GM12878 (cell line): ENCODE measurements at regions not wholly inside any gene's neighbourhood (a gene's known extent, or its start where the extent isn't known, plus 50 kb on each side); places are given as distances from the start of the nearest gene placed in this dataset.
A peak's percentile ranks its signal among the peaks of the same experiment; 100 is the strongest.

Experiments
- ATAC-seq: fragments of 200-7000 bp; cut with Tn5 transposase; 3 replicates; pipeline ENCODE4 v1.9.1; 2020; ENCODE audit warnings: mild to moderate bottlenecking, moderate library complexity
- BruUV-seq: library from RNA; stranded (reverse); fragments of 400-500 nt; replicated peaks from 2 replicates; lab custom pipeline; 2021; lab: Mats Ljungman, UMichigan
- CTCF ChIA-PET: fragments of 300-600 bp; sonication (Branson Sonifier 250); formaldehyde crosslinking; extraction: SDS; loops from one replicate; lab custom pipeline; 2021; ENCODE audit warnings: inconsistent platforms; lab: Yijun Ruan, JAX
- POLR2A ChIA-PET: fragments of 350-600 bp; formaldehyde crosslinking; extraction: SDS; loops from one replicate; lab custom pipeline; 2021; ENCODE audit warnings: inconsistent platforms; lab: Charles Lee
- RAD21 ChIA-PET: fragments of 300-600 bp; sonication (Branson Sonifier 250); formaldehyde crosslinking; loops from one replicate; lab custom pipeline; 2023; ENCODE audit warnings: antibody characterized with exemption; ENCODE audit not compliant: unreplicated experiment; lab: Charles Lee
- SMC1A ChIA-PET: fragments of 300-600 bp; sonication (Branson Sonifier 250); formaldehyde crosslinking; loops from one replicate; lab custom pipeline; 2023; ENCODE audit not compliant: unreplicated experiment, uncharacterized antibody; lab: Charles Lee
- DNase-seq: peaks from one replicate; pipeline ENCODE4 v3.0.0-alpha.2; 2011; ENCODE audit warnings: low read depth, low spot score
- FAIRE-seq: peaks from 3 replicates; lab custom pipeline; 2011; peaks lifted over from hg19 to GRCh38; lab: Jason Lieb, UNC
- H2AFZ ChIP-seq: 2 replicates; pipeline ENCODE4 v1.6.0; 2011; ENCODE audit warnings: low read depth, low read length, control low read depth; ENCODE audit not compliant: control insufficient read depth
- H3K27ac ChIP-seq: 2 replicates; pipeline ENCODE4 v1.5.1; 2011; ENCODE audit warnings: control low read depth; ENCODE audit not compliant: control insufficient read depth, insufficient read depth
- H3K27me3 ChIP-seq, 2 experiments: replicated peaks in 1 of 2; 2 replicates each; pipeline versions ENCODE4 v1.6.0 to v1.6.1; 2011; ENCODE audit warnings: low read length in 1 of 2; ENCODE audit not compliant: control insufficient read depth in 2 of 2, insufficient read depth in 2 of 2
- H3K36me3 ChIP-seq, 2 experiments: 2 replicates each; pipeline ENCODE4 v1.5.1; 2011; ENCODE audit warnings: low read length in 1 of 2; ENCODE audit not compliant: control insufficient read depth in 2 of 2, insufficient read depth in 2 of 2
- H3K4me1 ChIP-seq: 2 replicates; pipeline ENCODE4 v1.6.1; 2011; ENCODE audit warnings: mild to moderate bottlenecking, low read length, moderate library complexity, mixed read lengths; ENCODE audit not compliant: control insufficient read depth, insufficient read depth
- H3K4me2 ChIP-seq: 2 replicates; pipeline ENCODE4 v1.6.0; 2011; ENCODE audit warnings: control low read depth; ENCODE audit not compliant: control insufficient read depth, insufficient read depth
- H3K4me3 ChIP-seq: fragments of 200-600 bp; sonication (generic); 2 replicates; pipeline ENCODE4 v1.5.1; 2016
- H3K79me2 ChIP-seq: 2 replicates; pipeline ENCODE4 v1.6.0; 2011; ENCODE audit warnings: low read length; ENCODE audit not compliant: control insufficient read depth, insufficient read depth
- H3K9ac ChIP-seq: 2 replicates; pipeline ENCODE4 v1.8.0; 2011; ENCODE audit warnings: low read length, control low read depth, mixed read lengths; ENCODE audit not compliant: control insufficient read depth, insufficient read depth
- H3K9me3 ChIP-seq: replicated peaks from 3 replicates; pipeline ENCODE4 v1.5.1; 2011; ENCODE audit warnings: mild to moderate bottlenecking, low read length; ENCODE audit not compliant: control insufficient read depth, insufficient read depth
- H4K20me1 ChIP-seq: 2 replicates; pipeline ENCODE4 v1.6.0; 2011; ENCODE audit not compliant: control insufficient read depth, insufficient read depth
- CTCF ChIP-seq, 3 experiments: IDR thresholded peaks in 2 of 3; conservative IDR thresholded peaks in 1 of 3; 2 replicates each; pipeline ENCODE4 v1.5.1; 2011; ENCODE audit warnings: low read depth in 3 of 3, low read length in 3 of 3, mild to moderate bottlenecking in 3 of 3, control low read depth in 2 of 3, moderate library complexity in 2 of 3, inconsistent platforms in 1 of 3, mixed read lengths in 1 of 3; ENCODE audit not compliant: control insufficient read depth in 2 of 3, insufficient read depth in 1 of 3; ENCODE audit errors: extremely low read depth in 1 of 3
- NBN ChIP-seq: fragments of 450-650 bp; IDR thresholded peaks from 2 replicates; pipeline ENCODE4 v1.6.1; 2016
- RCOR1 ChIP-seq: conservative IDR thresholded peaks from 2 replicates; pipeline ENCODE4 v1.6.1; 2012; ENCODE audit warnings: low read depth, low read length, improper control_type of control experiment
- YBX1 ChIP-seq: fragments of 450-650 bp; IDR thresholded peaks from 2 replicates; pipeline ENCODE4 v1.6.1; 2016; ENCODE audit warnings: antibody characterized with exemption
- WGBS: methylation state at CpG from one replicate; pipeline ENCODE4 v1.1.6; 2016; ENCODE audit warnings: low lambda C conversion rate; ENCODE audit not compliant: insufficient replicate concordance, insufficient coverage; ENCODE audit errors: missing lambda C conversion rate; 5-methylcytosine and 5-hydroxymethylcytosine counted together
- in situ Hi-C: fragments of 300-500 bp; cut with MboI; formaldehyde crosslinking; loops from 9 replicates; pipeline ENCODE4 v1.14.3; 2018; ENCODE audit warnings: mixed read lengths
- intact Hi-C: fragments of 100-400 bp; cut with micrococcal nuclease; formaldehyde crosslinking; loops from one replicate; pipeline ENCODE4 v1.14.2; 2022; ENCODE audit not compliant: unreplicated experiment
- TF ChIP-seq, protein P1 (sequence below): fragments of 150-350 bp; IDR thresholded peaks from 2 replicates; pipeline ENCODE4 v1.6.1; 2014; ENCODE audit warnings: mild to moderate bottlenecking, low read depth, low read length

DNA sequence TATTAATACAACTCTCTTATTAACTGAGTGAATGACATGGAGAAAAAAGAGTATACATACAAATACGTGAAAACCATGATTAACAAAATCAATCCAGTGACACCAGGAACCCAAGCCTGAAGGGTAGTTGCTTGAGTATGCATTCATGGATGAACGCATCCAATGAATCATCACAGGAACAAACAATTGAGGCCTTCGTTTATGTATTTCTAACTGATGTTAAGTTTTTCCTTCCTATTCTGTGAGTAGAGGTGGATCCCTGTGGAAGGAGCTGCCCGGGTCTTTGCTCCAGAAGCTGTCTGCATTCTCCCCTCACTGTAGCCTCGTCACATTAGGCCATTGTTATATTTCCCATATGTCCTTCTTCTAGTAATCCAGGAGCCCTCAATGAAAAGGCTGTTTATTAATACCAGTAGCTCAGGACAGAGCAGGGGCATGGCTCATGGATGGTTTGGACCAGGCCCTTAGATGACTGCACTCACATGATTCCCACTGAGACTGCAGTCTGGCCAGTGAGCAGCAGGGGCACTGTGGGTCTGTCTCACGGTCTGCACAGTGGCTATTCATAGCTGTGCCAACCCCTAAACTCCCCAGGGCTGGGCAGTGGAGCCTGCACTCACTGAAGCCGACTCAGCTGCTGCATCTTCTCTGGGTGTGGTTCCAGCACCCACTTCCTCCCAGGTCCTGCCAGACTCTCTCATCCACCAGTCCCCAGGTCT, 128.1 kb upstream of the TOP3B start (continued):
- TF ChIP-seq, protein P1, sequence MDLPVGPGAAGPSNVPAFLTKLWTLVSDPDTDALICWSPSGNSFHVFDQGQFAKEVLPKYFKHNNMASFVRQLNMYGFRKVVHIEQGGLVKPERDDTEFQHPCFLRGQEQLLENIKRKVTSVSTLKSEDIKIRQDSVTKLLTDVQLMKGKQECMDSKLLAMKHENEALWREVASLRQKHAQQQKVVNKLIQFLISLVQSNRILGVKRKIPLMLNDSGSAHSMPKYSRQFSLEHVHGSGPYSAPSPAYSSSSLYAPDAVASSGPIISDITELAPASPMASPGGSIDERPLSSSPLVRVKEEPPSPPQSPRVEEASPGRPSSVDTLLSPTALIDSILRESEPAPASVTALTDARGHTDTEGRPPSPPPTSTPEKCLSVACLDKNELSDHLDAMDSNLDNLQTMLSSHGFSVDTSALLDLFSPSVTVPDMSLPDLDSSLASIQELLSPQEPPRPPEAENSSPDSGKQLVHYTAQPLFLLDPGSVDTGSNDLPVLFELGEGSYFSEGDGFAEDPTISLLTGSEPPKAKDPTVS = no peak
- TF ChIP-seq RCOR1 = no peak

DNA sequence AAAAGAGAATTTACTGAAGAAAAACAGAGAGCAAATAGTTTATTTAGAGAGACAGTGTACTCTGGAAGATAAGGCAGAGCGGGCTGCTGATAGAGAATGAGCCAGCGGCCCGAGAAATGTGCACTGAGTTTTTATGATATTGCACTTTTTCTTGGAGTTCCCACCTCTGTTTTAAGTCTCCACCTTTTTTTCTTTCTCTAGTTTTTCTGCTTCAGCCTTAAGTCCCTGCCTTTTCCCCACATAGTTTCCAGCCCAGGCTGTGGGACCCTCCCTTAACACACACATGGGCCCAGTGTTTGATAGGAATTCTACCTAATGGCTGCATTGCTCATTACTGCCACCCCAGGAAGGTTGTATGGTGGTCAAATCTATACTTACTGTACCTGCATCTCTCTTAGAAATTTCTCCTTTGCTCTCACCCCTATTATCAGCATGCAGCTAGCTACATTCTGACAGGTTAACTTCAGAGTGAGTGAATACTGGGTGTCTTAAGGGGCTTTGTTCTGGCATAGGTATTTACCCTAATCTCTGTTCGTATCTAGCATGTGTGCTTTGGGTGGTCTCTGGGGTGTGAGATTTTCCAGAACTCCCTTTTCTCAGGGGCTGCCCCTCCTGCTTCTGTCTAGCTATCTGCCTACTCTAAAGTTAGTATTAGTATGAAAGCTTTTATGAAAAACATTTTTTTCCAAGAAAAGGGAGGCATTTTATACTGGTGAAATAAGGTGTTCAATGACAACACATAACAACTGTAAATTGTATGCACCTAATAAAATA, 127.3 kb upstream of the TOP3B start:
- Histone ChIP-seq H3K4me1 (peaks cover 18% of the 10 kb centered on the region), H3K79me2 (no peaks in the 10 kb centered on the region), H3K9ac (no peak overlapping the region), H3K27me3 (no peaks in the 10 kb centered on the region), H3K4me2 (peak overlapping the region; percentile 86; the same call in 1 of the 2 replicates), H3K4me3 (no peak overlapping the region), H3K27ac (peak overlapping the region; percentile 88; the same call in 1 of the 2 replicates), H3K9me3 (no peaks in the 10 kb centered on the region), H2AFZ (peak overlapping the region; percentile 7; the same call in 1 of the 2 replicates), H3K36me3 (no peaks in the 10 kb centered on the region), H4K20me1 (no peaks in the 10 kb centered on the region)
- intact Hi-C loops = loop anchor here (2.0 to 5.0 kb wide), 3 partner anchors 79 to 847 kb away; no protein-coding TSS in a partner anchor
- ChIA-PET CTCF (interaction anchor here (0.6 to 6.6 kb wide), 46 partner anchors 9 to 1040 kb away, joined by 3 to 104 read pairs (median 6); no protein-coding TSS in a partner anchor), POLR2A (interaction anchor here (0.6 to 4.3 kb wide), 11 partner anchors 10 to 826 kb away, joined by 3 to 18 read pairs (median 6); no protein-coding TSS in a partner anchor), RAD21 (interaction anchor here (0.9 to 3.9 kb wide), 29 partner anchors 9 to 845 kb away, joined by 3 to 72 read pairs (median 6); no protein-coding TSS in a partner anchor), SMC1A (interaction anchor here (0.5 to 7.6 kb wide), 29 partner anchors 10 to 844 kb away, joined by 3 to 87 read pairs (median 9); no protein-coding TSS in a partner anchor)
- in situ Hi-C loops = no loop called here
- ATAC-seq = 0 out of 3 replicates have a peak, but pooled peaks have one; percentile 6
- 81% methylated on average over 4 of the region's 4 CpGs for WGBS
- no TSS peak for BruUV-seq
- DNase-seq = no peak
- no peak for FAIRE-seq
- TF ChIP-seq NBN (0 out of 2 replicates have a peak, but pooled peaks have one; percentile 29), YBX1 (no peak), CTCF (IDR thresholded peaks at IDR 0.05 in 2 of 3, conservative IDR thresholded peaks at IDR 0.05 in 1 of 3; ENCODE audit: control insufficient read depth in 2 of 3, extremely low read depth in 1 of 3, insufficient read depth in 1 of 3, low read depth in 3 of 3, low read length in 3 of 3) (peak; percentile 30 to 45 (median 32); a peak in 5 of 6 replicates)
